ENCODE measurements at regions not wholly inside any gene's neighbourhood (a gene's known extent, or its start where the extent isn't known, plus 50 kb on each side); places are given as distances from the start of the nearest gene placed in this dataset.
"Not testable (repeated sequence)": the region's sequence is repeated elsewhere in the genome, so short reads cannot be mapped to it uniquely, and the experiment has no call there.

- DNase-seq (ENCODE audit: low read depth, low spot score) = no peak
- ChIA-PET POLR2A (interaction anchor here (0.9 kb wide), 1 partner anchor 8 kb away, joined by 3 read pairs; no protein-coding TSS in a partner anchor), CTCF (no interaction called here)
- no peak overlapping the region for H3K4me3 ChIP-seq (ENCODE audit: low read depth, low read length)
- no peak for TF ChIP-seq CTCF (IDR thresholded peaks at IDR 0.05; ENCODE audit: insufficient read depth, low read length, missing control alignments)
These were observed 448.0 kb downstream of the CDH10 start for GRCh38 chr5:24196789-24197188.

- no peak for TF ChIP-seq CTCF (IDR thresholded peaks at IDR 0.05; ENCODE audit: insufficient read depth, low read length, missing control alignments)
- POLR2A ChIA-PET = no interaction called here
- CTCF ChIA-PET = no interaction called here
- no peak overlapping the region for H3K4me3 ChIP-seq (ENCODE audit: low read depth, low read length)
- no peak for DNase-seq (ENCODE audit: low read depth, low spot score)
These were observed 436.1 kb downstream of the CDH10 start for GRCh38 chr5:24208686-24209106.

GRCh38 chr5:24215114-24215513 is 429.7 kb downstream of the CDH10 start:
- H3K4me3 ChIP-seq (ENCODE audit: low read depth, low read length) = no peak overlapping the region
- CTCF ChIA-PET = no interaction called here
- no peak for TF ChIP-seq CTCF (IDR thresholded peaks at IDR 0.05; ENCODE audit: insufficient read depth, low read length, missing control alignments)
- POLR2A ChIA-PET = no interaction called here
- DNase-seq (ENCODE audit: low read depth, low spot score) = no peak

GRCh38 chr5:24222876-24223275 is 421.9 kb downstream of the CDH10 start:
- ChIA-PET POLR2A (no interaction called here), CTCF (no interaction called here)
- peak; percentile 41 for DNase-seq (ENCODE audit: low read depth, low spot score)
- TF ChIP-seq CTCF (IDR thresholded peaks at IDR 0.05; ENCODE audit: insufficient read depth, low read length, missing control alignments) = no peak
- no peak overlapping the region for H3K4me3 ChIP-seq (ENCODE audit: low read depth, low read length)

GRCh38 chr5:24225051-24225450 is 419.7 kb downstream of the CDH10 start:
- no peak for TF ChIP-seq CTCF (IDR thresholded peaks at IDR 0.05; ENCODE audit: insufficient read depth, low read length, missing control alignments)
- ChIA-PET CTCF (interaction anchor here (1.5 kb wide), 1 partner anchor 10 kb away, joined by 4 read pairs; no protein-coding TSS in a partner anchor), POLR2A (no interaction called here)
- no peak overlapping the region for H3K4me3 ChIP-seq (ENCODE audit: low read depth, low read length)
- no peak for DNase-seq (ENCODE audit: low read depth, low spot score)

GRCh38 chr5:24226479-24226878 is 418.3 kb downstream of the CDH10 start:
- TF ChIP-seq CTCF (IDR thresholded peaks at IDR 0.05; ENCODE audit: insufficient read depth, low read length, missing control alignments) = no peak
- POLR2A ChIA-PET = no interaction called here
- no peak overlapping the region for H3K4me3 ChIP-seq (ENCODE audit: low read depth, low read length)
- CTCF ChIA-PET = no interaction called here
- no peak for DNase-seq (ENCODE audit: low read depth, low spot score)

GRCh38 chr5:24227881-24228280 is 416.9 kb downstream of the CDH10 start:
- H3K4me3 ChIP-seq (ENCODE audit: low read depth, low read length); CTCF ChIA-PET; POLR2A ChIA-PET; DNase-seq (ENCODE audit: low read depth, low spot score): not testable (repeated sequence)

Data from AG04449 (cell line).